Ovary (tissue), 7 donors: ENCODE measurements at regions not wholly inside any gene's neighbourhood (a gene's known extent, or its start where the extent isn't known, plus 50 kb on each side); places are given as distances from the start of the nearest gene placed in this dataset.

Experiments
- DNase-seq, 5 donors: peaks; one replicate each; pipeline ENCODE4 v3.0.0-alpha.2; 2019 to 2020
- H3K27ac ChIP-seq, 2 donors: fragments of 200-600 bp; one replicate each; pipeline versions ENCODE4 v1.5.1 to v1.8.0; 2019 to 2022
- H3K27me3 ChIP-seq: fragments of 200-600 bp; one replicate; pipeline ENCODE4 v1.8.0; 2022
- H3K36me3 ChIP-seq: fragments of 200-600 bp; sonication (generic); one replicate; pipeline ENCODE4 v1.5.1; 2019
- H3K4me1 ChIP-seq: one replicate; pipeline ENCODE4 v1.8.1; 2013; ENCODE audit warnings: mild to moderate bottlenecking, moderate library complexity; ENCODE audit not compliant: insufficient read depth
- H3K4me3 ChIP-seq: fragments of 200-600 bp; sonication (generic); one replicate; pipeline ENCODE4 v1.5.1; 2017
- H3K9me3 ChIP-seq, 2 donors: fragments of 200-600 bp in 1 of 2; sonication (generic) in 1 of 2; one replicate each; pipeline versions ENCODE4 v1.5.1 to v1.8.1; 2013 to 2019; ENCODE audit warnings: mild to moderate bottlenecking in 1 of 2, moderate library complexity in 1 of 2
- EP300 ChIP-seq: sonication (generic); formaldehyde crosslinking; IDR thresholded peaks from one replicate; pipeline ENCODE4 v1.6.1; 2017; ENCODE audit warnings: antibody characterized with exemption
- POLR2A ChIP-seq: fragments of 450-650 bp; IDR thresholded peaks from one replicate; pipeline ENCODE4 v1.6.1; 2017; ENCODE audit warnings: antibody characterized with exemption, mild to moderate bottlenecking, moderate library complexity
- WGBS, 3 donors: extraction: QIAGEN DNeasy Blood & Tissue Kit in 1 of 3; methylation state at CpG; one replicate each; pipeline versions ENCODE4 v1.1.5 to v1.1.7; 2013 to 2017; 5-methylcytosine and 5-hydroxymethylcytosine counted together
- intact Hi-C, 4 donors: fragments of 100-400 bp; cut with DNase I; formaldehyde crosslinking; loops; one replicate each; pipeline versions ENCODE4 v1.11.0 to v1.15.1; 2022 to 2023
- TF ChIP-seq, protein P1 (sequence below), 3 donors: fragments of 450-650 bp in 2 of 3; fragments of 200-600 bp in 1 of 3; IDR thresholded peaks; one replicate each; pipeline versions ENCODE4 v1.5.1 to v1.8.0; 2016 to 2022; ENCODE audit warnings: antibody characterized with exemption in 3 of 3, mild to moderate bottlenecking in 1 of 3
- donor health status: DM: no; HTN: no; CAD: no; lungs with moderate emphysema.
- donor health status: DM: no; HTN: no; CAD: no.
- donor health status: Bipolar disorder and iron deficiency.
- donor health status: DM: no; HTN: no; CAD: no.
- donor health status: DM: yes; HTN: yes; CAD: no.

DNA sequence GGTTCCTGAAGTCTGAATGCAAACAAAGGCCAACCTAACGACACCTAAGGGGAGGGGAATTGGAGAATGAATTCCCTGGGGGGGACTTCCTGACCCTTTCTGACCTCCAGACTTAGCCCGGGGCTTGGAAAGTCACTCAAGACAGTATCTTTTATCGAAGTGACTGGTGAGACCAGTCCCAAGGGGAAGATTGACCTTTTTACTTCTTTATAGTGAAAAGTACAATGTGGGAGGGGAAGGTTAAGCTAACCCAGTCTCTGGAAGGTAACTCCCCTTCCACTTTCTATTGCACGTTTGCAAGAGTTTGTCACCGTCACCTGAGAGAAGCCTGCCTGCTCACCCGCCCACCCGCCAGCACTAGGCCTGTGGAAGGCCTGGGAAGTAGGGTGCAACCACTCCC, 111.9 kb downstream of the EFNB2 start:
- WGBS, 3 donors, result 78 to 82% (median 80%) methylated on average over 7 of the region's 7 CpGs
- H3K4me1 ChIP-seq, result no peaks in the 10 kb centered on the region
- DNase-seq, result no peak
- no peak overlapping the region for H3K4me3 ChIP-seq
- H3K27me3 ChIP-seq, result no peaks in the 10 kb centered on the region
- intact Hi-C loops, result no loop called here
- TF ChIP-seq POLR2A (no peak), EP300 (no peak)
- TF ChIP-seq, protein P1, sequence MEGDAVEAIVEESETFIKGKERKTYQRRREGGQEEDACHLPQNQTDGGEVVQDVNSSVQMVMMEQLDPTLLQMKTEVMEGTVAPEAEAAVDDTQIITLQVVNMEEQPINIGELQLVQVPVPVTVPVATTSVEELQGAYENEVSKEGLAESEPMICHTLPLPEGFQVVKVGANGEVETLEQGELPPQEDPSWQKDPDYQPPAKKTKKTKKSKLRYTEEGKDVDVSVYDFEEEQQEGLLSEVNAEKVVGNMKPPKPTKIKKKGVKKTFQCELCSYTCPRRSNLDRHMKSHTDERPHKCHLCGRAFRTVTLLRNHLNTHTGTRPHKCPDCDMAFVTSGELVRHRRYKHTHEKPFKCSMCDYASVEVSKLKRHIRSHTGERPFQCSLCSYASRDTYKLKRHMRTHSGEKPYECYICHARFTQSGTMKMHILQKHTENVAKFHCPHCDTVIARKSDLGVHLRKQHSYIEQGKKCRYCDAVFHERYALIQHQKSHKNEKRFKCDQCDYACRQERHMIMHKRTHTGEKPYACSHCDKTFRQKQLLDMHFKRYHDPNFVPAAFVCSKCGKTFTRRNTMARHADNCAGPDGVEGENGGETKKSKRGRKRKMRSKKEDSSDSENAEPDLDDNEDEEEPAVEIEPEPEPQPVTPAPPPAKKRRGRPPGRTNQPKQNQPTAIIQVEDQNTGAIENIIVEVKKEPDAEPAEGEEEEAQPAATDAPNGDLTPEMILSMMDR (IDR thresholded peaks at IDR 0.05), result no peak
- H3K36me3 ChIP-seq, result no peaks in the 10 kb centered on the region
- no peaks in the 10 kb centered on the region for H3K9me3 ChIP-seq
- H3K27ac ChIP-seq, result no peak overlapping the region

DNA sequence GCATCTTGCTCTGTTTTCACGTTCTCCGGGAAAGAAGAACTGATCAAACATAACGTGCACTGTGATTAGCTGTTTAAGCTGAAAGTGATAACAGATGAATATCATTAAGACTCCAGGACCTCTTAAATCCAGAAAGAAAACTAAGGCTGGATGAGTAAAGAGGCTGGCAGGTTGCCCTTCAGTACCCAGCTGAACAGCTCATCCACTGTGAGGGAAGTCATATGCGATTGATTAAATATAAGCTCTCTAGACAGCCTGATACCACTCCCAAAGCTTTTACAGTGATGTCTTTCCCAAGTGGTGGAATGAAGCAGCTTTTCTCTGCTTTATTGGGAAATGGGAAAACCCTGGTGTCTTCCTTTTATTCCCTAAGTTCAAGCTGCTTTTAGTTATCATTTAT, 116.9 kb downstream of the EFNB2 start:
- no peak for DNase-seq
- Histone ChIP-seq H3K4me3 (no peak overlapping the region), H3K4me1 (no peaks in the 10 kb centered on the region), H3K27ac (no peak overlapping the region), H3K27me3 (no peaks in the 10 kb centered on the region), H3K9me3 (no peaks in the 10 kb centered on the region), H3K36me3 (no peaks in the 10 kb centered on the region)
- TF ChIP-seq POLR2A, result no peak
- TF ChIP-seq, protein P1 (IDR thresholded peaks at IDR 0.05), result no peak
- intact Hi-C loops, result no loop called here
- 74 to 84% (median 75%) methylated on average over 4 of the region's 4 CpGs for WGBS, 3 donors

DNA sequence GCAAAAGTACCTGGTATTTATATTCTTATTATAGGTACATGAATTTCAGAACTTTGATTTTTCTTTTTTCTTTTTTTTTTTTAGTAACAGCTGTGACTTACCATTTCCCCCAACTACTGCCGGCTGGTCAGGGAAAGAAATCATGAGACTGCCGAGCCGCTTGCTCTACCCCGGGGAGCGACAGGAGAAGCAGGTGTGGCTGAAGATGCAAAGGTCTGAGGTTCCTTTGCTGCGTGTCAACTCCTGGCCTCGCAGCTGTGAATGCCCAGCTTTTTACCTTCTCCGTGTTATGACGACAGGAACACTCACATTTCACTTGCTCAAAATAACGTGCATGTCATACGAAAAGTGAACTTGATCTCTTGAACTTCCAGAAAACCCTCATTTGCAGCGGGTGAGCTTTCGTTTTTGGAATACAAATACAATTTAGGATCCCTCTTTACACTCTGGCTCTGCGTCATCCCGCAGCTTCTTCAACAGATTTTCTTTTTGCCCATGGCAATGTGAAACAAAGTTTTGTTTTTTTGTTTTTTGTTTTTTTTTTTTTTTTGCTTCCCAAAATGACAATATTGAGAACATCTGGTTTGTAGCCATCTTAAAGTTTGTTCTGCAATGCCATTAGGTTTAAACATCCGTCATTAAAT, 117.9 kb downstream of the EFNB2 start:
- no peak for DNase-seq
- TF ChIP-seq EP300 (no peak), POLR2A (no peak)
- TF ChIP-seq, protein P1 (IDR thresholded peaks at IDR 0.05), result no peak
- no peaks in the 10 kb centered on the region for H3K9me3 ChIP-seq
- no peaks in the 10 kb centered on the region for H3K27me3 ChIP-seq
- H3K4me3 ChIP-seq, result no peak overlapping the region
- H3K27ac ChIP-seq, result no peak overlapping the region
- H3K4me1 ChIP-seq, result no peaks in the 10 kb centered on the region
- no peaks in the 10 kb centered on the region for H3K36me3 ChIP-seq
- WGBS, 3 donors, result 76 to 90% (median 85%) methylated on average over 16 of the region's 16 CpGs
- intact Hi-C loops, result no loop called here

DNA sequence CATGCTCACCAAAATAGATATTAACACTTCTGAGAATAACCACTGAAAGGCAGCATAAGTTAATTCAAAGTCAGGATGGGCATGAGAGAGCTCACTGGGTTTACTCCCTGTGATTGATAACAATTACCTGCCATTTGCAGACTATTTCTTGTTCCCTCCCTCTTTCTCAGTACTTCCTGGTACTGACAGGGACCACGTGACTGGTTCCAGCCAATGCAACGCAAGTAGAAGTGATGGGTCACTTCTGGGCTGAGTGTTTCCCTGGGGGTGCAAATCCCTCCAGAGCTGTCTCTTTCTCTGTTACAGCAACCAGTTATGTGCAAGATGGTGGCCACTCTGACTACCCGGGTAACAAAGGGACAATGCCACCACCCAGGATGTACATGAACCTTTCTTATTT, 118.8 kb downstream of the EFNB2 start:
- TF ChIP-seq EP300, result no peak
- no peak for TF ChIP-seq POLR2A
- TF ChIP-seq, protein P1 (IDR thresholded peaks at IDR 0.05), result no peak
- WGBS, 3 donors, result 94 to 97% (median 94%) methylated on average over 3 of the region's 3 CpGs

More for the DNA sequence above, 118.8 kb downstream of the EFNB2 start:
- H3K9me3 ChIP-seq, result no peaks in the 10 kb centered on the region
- H3K27me3 ChIP-seq, result no peaks in the 10 kb centered on the region
- intact Hi-C loops, result no loop called here
- H3K36me3 ChIP-seq, result no peaks in the 10 kb centered on the region
- no peak overlapping the region for H3K4me3 ChIP-seq
- no peak for DNase-seq
- H3K4me1 ChIP-seq, result no peaks in the 10 kb centered on the region
- H3K27ac ChIP-seq, result no peak overlapping the region
